SK-N-MC (cell line): ENCODE measurements at regions not wholly inside any gene's neighbourhood (a gene's known extent, or its start where the extent isn't known, plus 50 kb on each side); places are given as distances from the start of the nearest gene placed in this dataset.

Source experiments
- EZH2 ChIP-seq: fragments of 200-600 bp; sonication (generic); IDR thresholded peaks from one replicate; pipeline ENCODE4 v1.6.1; 2017; ENCODE audit warnings: antibody characterized with exemption
- FOXP2 ChIP-seq: optimal IDR thresholded peaks from 2 replicates; pipeline ENCODE3; 2011; ENCODE audit warnings: mild to moderate bottlenecking, moderate library complexity; ENCODE audit not compliant: insufficient read depth; ENCODE audit errors: extremely low read length, control extremely low read depth
- POLR2AphosphoS5 ChIP-seq: IDR thresholded peaks from 2 replicates; pipeline ENCODE4 v1.6.1; 2012; ENCODE audit warnings: mild to moderate bottlenecking, low read depth, low read length, borderline replicate concordance

DNA sequence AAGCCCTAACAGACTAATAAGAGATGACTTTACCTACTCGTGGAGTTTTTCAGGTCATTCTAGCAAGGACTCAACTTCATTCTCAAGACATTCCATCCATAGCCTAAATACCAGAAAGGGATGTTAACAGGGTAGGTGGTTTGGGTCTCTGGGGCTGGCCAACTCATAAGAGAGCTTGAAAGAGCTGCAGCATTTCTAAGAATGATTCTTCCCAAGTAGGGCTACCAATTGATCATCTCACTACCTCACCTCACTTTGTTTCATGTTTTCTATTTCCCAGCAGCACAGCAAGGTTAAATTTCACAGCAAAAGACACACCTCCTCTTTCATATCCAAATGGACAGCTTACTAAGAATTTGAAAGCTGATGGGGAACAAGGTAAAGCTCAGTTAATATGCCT lies 614.8 kb upstream of the DIPK2B start:
- no peak for TF ChIP-seq EZH2
- TF ChIP-seq POLR2AphosphoS5: no peak
- TF ChIP-seq FOXP2: no peak
